PC-3 (cell line): ENCODE measurements at regions not wholly inside any gene's neighbourhood (a gene's known extent, or its start where the extent isn't known, plus 50 kb on each side); places are given as distances from the start of the nearest gene placed in this dataset.

ENCODE experiments used
- EZH2 ChIP-seq: fragments of 300-600 bp; sonication (generic); IDR thresholded peaks from one replicate; pipeline ENCODE4 v1.6.1; 2017; ENCODE audit warnings: antibody characterized with exemption, mild to moderate bottlenecking, low read length; ENCODE audit not compliant: unreplicated experiment
- EZH2phosphoT487 ChIP-seq: fragments of 300-600 bp; sonication (generic); IDR thresholded peaks from 2 replicates; pipeline ENCODE4 v1.6.1; 2018; ENCODE audit warnings: mild to moderate bottlenecking, antibody characterized with exemption, low read length, borderline replicate concordance
- TF ChIP-seq, protein P1 (sequence below): fragments of 300-600 bp; sonication (generic); conservative IDR thresholded peaks from 2 replicates; pipeline ENCODE4 v1.5.1; 2017; ENCODE audit warnings: antibody characterized with exemption, low read depth, mild to moderate bottlenecking, low read length

DNA sequence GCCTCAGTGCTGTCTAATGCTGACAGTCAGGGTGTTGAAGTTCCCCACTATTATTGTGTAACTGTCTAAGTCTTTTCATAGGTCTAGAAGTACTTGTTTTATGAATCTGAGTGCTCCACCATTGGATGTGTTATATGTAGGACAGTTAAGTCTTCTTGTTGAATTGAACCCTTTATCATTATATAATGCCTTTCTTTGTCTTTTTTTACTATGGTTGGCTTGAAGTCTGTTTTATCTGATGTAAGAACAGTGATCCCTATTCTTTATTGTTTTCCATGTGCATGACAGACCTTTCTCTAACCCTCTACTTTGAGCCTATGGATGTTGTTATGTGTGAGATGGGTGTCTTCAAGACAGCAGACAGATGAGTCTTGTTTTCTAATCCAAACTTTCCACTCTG is 107.8 kb upstream of the C11orf58 start:
- no peak for TF ChIP-seq EZH2
- TF ChIP-seq, protein P1, sequence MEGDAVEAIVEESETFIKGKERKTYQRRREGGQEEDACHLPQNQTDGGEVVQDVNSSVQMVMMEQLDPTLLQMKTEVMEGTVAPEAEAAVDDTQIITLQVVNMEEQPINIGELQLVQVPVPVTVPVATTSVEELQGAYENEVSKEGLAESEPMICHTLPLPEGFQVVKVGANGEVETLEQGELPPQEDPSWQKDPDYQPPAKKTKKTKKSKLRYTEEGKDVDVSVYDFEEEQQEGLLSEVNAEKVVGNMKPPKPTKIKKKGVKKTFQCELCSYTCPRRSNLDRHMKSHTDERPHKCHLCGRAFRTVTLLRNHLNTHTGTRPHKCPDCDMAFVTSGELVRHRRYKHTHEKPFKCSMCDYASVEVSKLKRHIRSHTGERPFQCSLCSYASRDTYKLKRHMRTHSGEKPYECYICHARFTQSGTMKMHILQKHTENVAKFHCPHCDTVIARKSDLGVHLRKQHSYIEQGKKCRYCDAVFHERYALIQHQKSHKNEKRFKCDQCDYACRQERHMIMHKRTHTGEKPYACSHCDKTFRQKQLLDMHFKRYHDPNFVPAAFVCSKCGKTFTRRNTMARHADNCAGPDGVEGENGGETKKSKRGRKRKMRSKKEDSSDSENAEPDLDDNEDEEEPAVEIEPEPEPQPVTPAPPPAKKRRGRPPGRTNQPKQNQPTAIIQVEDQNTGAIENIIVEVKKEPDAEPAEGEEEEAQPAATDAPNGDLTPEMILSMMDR, result no peak
- no peak for TF ChIP-seq EZH2phosphoT487
